Fibroblast of the conjunctiva (primary cell): ENCODE measurements at regions not wholly inside any gene's neighbourhood (a gene's known extent, or its start where the extent isn't known, plus 50 kb on each side); places are given as distances from the start of the nearest gene placed in this dataset.
"Not testable (repeated sequence)": the region's sequence is repeated elsewhere in the genome, so short reads cannot be mapped to it uniquely, and the experiment has no call there.

Experiments
- DNase-seq: peaks from one replicate; pipeline ENCODE4 v3.0.0-alpha.2; 2010; ENCODE audit warnings: low read depth

DNA sequence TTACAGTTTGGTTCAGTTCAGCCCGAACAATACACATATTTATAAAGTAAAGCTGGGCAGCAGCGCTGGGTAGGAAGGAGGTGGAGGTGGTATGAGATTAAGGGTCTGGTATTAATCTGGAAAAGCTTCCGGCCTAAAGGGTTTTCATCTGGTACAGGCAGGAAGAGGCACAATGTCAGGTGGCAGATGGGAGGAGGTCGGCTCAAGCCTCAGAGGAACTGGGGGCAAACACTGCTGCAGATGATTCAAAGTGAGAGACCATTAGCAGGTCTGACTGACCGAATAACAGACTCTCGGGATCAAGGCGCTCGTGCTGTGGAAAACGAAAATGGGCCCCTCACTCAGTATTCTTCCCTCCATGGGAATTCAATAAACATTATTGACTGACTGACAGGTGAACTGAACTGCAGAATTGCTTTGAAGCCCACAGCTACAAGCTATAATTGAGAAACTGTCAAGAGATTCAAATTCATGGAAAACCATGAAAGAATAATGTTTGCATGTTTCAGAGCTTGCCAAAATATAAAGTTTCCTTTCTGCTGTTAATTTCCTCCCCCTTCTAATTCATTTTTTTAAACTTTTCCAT lies 75.3 kb downstream of the TMEM167A start:
- DNase-seq: no peak

DNA sequence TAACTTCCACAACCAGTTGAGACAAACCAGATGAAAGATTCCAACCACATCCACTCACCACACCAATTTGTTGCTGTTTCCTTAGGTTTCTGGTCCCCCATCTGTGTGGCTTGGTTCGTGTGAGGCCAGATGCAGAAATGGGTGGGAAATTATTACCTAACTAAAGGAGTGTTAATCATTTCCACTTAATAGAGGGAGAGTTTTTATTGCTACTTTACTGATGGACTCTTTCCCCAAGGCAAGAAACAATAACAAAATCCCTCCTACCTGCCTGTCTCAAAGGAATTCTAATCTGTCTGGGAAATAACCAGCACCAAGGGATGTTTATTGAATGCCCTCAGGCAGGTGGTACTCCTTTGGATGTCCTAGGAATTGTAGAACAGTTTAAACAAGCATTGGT lies 76.3 kb downstream of the TMEM167A start:
- DNase-seq: no peak

DNA sequence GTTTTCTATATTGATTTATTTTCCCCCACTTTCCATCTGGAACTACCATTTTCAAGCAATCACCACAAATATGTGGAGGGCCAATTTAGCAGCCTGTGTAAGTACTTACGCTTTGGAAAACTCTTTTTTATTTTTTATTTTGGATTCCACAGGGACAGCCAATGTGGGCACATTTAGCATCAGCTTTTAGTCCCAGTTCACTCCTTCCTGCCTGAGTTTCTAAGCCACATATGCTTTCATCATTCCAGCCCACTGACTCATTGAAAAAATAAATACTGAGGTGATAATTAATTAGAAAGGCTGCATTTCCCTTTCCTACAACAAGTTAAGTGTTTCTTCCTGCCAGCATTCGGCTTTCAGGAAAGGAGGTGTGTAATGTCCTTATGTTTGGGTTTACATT lies 76.8 kb downstream of the TMEM167A start:
- DNase-seq: no peak

DNA sequence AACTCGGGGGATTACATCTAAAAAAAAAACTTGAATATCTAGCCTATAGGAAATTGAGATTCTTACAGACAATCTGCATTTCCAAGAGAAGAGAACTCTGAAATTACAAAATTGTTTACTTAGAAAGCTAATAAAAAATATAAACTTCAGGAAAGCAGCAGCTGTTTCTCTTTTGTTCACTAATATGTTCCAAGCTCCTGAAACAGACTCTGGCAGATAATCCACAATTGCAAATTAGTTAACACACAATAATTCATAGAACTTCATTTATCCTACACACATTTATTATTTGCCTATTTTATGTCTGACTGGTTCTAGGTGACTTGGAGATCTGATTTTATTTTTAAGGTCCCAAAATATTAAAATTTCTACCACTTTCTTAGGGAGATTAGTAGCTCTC lies 83.8 kb downstream of the TMEM167A start:
- no peak for DNase-seq

DNA sequence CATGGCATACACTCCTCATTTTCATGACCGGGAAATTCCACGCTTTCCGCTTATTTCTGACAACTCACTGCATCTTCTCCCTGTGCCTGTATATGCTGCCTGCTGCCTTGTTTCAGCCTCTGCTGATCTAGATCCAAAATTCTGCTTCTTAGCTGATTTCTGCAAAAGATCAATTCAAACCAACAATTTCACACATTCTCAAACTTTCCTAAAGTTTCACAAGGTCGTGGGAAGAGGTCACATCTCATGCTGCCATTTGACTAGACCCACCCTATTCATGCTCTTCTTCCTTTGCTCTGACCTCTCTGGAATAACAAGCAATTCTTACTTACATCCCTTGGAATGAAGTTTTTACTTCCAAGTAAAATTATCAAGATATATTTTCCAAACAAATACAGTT lies 84.5 kb downstream of the TMEM167A start:
- no peak for DNase-seq

GRCh38 chr5:82991678-82992323 lies 85.4 kb downstream of the TMEM167A start:
- no peak for DNase-seq

GRCh38 chr5:82991059-82991458 lies 86.1 kb downstream of the TMEM167A start:
- no peak for DNase-seq

DNA sequence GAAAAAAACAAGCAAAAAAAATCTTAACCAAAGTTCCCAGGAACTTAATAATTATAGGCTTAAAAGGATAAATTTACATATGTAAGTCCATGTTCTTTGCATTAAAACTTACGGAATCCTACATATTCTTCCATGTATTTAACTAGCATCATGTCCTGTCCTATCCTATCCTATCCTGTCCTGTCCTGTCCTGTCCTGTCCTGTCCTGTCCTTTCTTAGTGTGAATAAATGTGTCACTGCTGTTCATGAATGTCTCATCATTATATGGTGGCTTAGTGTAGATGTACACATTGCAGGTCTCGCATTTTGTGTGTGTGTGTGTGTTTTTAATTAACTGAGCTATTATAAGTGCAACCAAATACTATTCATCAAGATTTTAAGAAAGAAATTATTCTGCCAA lies 90.0 kb downstream of the TMEM167A start:
- no peak for DNase-seq

- no peak for DNase-seq
Measured at GRCh38 chr5:82986404-82986803, 90.8 kb downstream of the TMEM167A start.

- DNase-seq: no peak
Measured at GRCh38 chr5:82985763-82986162, 91.4 kb downstream of the TMEM167A start.

DNA sequence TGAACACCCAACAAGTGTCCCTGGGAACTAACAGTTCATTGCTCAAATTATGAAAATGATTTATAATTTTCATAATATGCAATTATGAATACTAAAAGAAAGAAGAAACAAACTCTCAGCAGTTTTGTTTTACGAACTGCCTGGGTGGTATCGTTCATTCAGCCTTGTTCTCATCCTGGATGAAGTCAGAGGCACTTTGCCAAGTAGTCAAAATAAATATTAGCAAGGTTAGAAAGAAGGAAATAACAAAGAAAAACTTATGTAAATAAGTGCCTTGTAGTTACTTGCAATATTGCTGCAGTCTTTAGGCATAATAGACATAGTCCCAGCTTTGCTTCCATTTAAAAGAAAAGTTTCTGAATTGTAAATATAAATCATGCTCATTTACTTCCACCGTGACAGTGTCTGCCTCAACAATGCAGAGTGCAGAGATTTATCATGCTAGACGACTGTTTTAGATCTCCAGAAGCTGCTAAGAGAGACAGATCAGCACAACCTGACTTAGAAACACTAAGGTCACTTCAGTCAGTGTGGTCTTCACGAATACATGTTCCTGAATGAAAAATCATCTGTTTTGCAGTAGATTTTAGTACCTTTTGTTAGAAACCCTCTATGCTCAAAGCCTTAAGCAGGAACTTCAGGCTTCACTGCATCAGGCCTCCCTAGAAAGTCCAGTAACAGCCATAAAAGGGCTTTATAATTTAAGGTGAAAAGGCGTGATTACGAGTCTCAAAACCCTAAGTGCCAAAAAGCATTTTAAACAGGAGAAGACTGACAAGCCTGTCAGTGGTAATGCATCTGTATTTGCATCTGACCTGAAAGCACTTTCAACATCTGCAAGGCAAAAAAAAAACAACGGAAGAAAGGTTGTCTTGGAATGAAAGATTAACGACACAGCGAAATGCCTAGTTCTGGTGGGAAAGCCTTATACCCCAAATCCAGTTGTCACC lies 92.1 kb downstream of the TMEM167A start:
- DNase-seq: no peak

DNA sequence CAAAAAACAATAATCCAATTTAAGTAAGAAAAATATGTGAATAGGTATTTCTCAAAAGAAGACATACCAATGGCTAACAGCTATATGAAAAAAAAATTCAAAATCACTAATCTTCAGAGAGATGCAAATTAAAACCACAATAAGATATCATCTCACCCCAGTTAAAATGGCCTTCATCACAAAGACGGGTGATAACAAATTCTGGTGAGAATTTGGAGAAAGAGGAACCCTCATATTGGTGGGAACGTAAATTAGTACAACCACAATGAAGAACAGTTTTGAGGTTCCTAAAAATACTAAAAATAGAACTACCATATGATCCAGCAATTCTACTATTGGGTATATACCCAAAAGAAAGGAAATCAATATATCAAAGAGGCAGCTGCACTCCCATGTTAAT lies 94.3 kb downstream of the TMEM167A start:
- DNase-seq: no peak

- not testable (repeated sequence) for DNase-seq
Measured at GRCh38 chr5:82976887-82977286, 100.3 kb downstream of the TMEM167A start.

- DNase-seq: no peak
Measured at GRCh38 chr5:82975812-82976211, 101.4 kb downstream of the TMEM167A start.

DNA sequence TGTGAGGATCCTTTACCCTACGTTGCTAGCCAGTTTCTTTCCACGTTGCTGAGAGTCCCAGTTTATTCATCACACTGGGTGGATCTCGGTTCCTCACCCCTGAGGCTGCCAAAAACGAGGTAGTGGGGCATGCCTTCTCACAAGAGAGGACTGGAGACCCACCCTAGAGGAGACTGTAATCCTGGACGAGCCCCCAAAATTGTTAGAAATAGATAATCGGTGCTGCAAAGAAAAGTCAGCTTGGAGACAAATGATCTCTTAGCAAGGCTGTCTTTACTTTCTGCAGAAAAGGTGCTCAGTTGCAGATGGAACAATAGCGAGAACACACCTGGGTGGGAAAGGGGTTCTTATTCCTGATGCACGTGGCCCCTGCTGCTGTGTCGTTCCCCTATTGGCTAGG lies 101.8 kb downstream of the TMEM167A start:
- DNase-seq: no peak

DNA sequence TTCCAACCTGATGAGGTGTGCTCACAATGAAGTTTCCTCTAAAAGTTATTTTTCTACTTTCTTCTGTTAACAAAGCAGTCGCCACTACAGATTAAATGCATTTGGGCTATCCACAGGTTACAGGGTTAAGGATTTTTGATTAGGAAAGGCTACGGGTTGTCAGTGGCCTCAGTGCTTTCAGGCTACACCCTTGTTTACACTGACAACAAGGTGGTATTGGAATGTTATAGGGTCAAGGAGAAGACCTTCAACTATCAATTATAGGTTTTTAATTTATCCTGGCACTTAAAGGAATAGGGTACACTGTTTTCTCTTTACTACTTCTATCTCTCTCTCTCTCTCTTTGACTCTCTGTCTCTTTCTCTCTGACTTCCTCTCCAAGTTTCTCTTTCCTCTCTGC lies 102.8 kb downstream of the TMEM167A start:
- not testable (repeated sequence) for DNase-seq

DNA sequence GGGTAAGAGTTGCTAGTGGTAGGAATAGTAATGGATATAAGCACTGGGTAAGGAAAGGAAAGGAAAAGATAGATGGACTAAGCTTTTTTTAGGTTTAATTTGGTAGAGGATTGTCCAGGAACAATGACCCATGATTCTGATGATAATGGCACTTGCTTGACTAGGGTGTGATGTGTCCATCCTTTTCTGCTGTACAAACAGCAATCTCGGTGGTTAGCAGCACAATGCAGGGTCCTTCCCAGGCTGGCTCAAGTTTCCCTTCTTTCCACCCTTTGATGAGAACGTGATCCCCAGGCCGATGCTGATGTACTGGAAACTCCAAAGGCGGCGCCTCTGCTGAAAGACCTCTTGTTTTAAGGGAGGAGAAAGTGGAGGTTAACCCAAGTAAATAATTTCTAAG lies 105.3 kb downstream of the TMEM167A start:
- no peak for DNase-seq

DNA sequence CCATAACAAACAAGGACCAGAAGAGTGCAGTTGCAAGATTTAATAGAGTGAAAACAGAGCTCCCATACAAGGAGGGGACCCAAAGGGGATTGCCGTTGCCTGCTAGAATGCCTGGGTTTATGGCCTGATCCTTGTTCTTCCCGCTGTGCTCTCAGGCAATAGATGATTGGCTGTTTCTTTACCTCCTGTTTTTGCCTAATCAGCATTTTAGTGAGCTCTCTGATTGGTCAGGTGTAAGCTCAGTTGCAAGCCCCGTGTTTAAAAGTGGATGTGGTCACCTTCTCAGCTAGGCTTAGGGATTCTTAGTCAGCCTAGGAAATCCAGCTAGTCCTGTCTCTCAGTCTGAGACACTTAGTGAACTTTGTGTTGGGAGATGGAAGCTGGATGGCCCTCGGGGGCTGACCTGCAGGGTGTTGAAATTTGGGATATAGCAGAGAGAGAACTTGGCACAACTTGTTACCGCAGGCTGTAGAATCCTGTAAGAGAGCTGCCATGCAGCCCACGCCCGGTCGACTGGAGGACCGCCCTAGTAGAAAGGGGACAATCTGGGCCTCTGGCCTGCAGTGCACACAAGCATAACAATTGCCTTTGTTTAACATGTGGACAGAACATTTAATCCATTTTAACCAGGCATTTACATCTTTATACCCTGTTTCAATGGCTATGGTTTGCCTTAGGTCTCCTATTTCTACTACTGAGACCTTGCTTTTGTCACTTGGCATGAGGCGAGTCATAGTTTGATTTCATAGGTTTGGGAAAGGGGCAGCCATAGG lies 106.0 kb downstream of the TMEM167A start:
- DNase-seq: not testable (repeated sequence)

DNA sequence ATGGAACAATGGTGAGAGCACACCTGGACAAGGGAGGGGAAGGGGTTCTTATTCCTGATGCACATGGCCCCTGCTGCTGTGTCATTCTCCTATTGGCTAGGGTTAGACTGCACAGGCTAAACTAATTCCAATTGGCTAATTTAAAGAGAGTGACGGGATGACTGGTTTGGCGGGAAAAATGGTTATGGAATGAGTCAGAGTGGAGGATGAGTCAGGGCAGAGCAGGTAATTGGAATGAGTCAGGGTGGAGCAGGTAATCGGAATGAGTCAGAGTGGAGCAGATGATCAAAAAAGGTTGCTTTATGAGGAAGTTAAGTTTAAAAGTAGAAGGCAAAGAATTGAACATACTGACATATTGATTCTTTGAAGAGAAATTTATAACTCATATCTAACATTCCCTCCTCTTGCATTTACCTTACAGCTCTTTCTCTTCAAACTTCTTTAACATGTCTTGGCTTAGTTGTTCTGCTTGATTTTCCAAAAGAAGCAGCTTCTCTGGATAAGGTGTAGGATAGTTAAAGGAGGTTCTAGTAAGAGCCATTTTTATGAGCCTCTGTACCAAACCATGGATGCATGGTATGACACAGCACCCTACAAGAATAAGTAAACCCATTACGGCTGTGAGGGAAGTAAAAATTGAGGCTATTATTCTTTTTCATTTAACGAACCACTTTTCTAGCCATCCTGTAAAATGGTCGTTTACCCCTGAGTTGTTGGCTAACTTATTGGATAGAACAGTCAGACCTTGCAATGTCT lies 107.8 kb downstream of the TMEM167A start:
- DNase-seq: not testable (repeated sequence)

- DNase-seq: no peak
Measured at GRCh38 chr5:82967072-82967471, 110.1 kb downstream of the TMEM167A start.

DNA sequence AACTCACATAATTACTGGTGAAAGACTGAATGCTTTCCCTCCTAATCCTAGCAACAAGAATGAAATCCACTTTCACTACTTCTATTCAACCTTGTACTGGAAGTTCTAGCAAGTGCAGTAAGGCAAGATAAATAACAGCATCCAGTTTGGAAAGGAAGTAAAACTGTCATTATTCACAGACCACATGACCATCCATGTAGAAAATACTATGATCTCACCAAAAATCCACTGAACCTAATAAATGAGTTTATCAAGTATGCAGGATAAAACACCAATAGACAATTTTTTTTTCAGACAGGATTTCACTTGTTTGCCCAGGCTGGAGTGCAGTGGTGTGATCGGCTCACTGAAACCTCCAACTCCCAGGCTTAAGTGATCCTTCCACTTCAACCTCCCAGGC lies 117.7 kb downstream of the TMEM167A start:
- DNase-seq: no peak

DNA sequence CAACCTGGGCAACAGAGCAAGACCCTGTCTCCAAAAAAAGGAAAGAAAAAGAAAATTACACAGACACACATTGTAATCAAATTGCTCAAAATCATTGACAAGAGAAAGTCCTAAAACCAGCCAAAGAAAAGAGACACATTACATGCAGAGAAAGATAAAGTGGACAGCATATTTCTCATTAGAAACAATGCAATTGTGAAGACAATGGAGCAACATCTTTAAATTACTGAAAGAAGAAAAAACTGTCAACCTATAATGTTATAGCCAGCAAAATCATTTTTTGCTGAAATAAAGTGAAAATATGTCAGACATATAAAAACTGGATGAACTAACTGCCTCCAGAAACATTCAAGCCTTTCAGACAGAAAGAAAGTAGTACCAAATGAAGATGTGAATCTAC lies 120.6 kb downstream of the TMEM167A start:
- DNase-seq: no peak
